Fibroblast of lung (primary cell): ENCODE measurements at regions not wholly inside any gene's neighbourhood (a gene's known extent, or its start where the extent isn't known, plus 50 kb on each side); places are given as distances from the start of the nearest gene placed in this dataset.
A peak's percentile ranks its signal among the peaks of the same experiment; 100 is the strongest.

Experiments
- DNase-seq, 2 donors: peaks; one replicate each; pipeline versions ENCODE4 v3.0.0 to v3.0.0-alpha.2; 2010; ENCODE audit warnings: low read depth in 2 of 2
- H2AFZ ChIP-seq: 2 replicates; pipeline ENCODE4 v1.5.1; 2012; ENCODE audit warnings: low read length, control low read depth, inconsistent platforms
- H3K27ac ChIP-seq: 2 replicates; pipeline ENCODE4 v1.5.1; 2011; ENCODE audit warnings: low read length, control low read depth; ENCODE audit not compliant: insufficient read depth
- H3K27me3 ChIP-seq: 2 replicates; pipeline ENCODE4 v1.5.1; 2011; ENCODE audit warnings: mild to moderate bottlenecking, low read length; ENCODE audit not compliant: control insufficient read depth, insufficient read depth
- H3K36me3 ChIP-seq: 2 replicates; pipeline ENCODE4 v1.5.1; 2011; ENCODE audit warnings: low read length; ENCODE audit not compliant: control insufficient read depth, insufficient read depth
- H3K4me1 ChIP-seq: 2 replicates; pipeline ENCODE4 v1.5.1; 2011; ENCODE audit warnings: low read length; ENCODE audit not compliant: control insufficient read depth, insufficient read depth; ENCODE audit errors: extremely low read depth
- H3K4me2 ChIP-seq: 2 replicates; pipeline ENCODE4 v1.5.1; 2011; ENCODE audit warnings: low read length, control low read depth; ENCODE audit not compliant: insufficient read depth; ENCODE audit errors: extremely low read depth
- H3K4me3 ChIP-seq, 4 experiments: fragments of 200-600 bp in 1 of 4; sonication (generic) in 1 of 4; replicated peaks in 1 of 4; 2 replicates each; pipeline ENCODE4 v1.5.1; 2011 to 2016; ENCODE audit warnings: low read length in 4 of 4, low read depth in 3 of 4, mild to moderate bottlenecking in 3 of 4, control low read depth in 2 of 4, inconsistent platforms in 1 of 4, mixed read lengths in 1 of 4; ENCODE audit not compliant: insufficient read depth in 1 of 4; ENCODE audit errors: control extremely low read depth in 1 of 4
- H3K79me2 ChIP-seq: 2 replicates; pipeline ENCODE4 v1.5.1; 2012; ENCODE audit warnings: mild to moderate bottlenecking, low read length, inconsistent platforms; ENCODE audit not compliant: control insufficient read depth, insufficient read depth
- H3K9ac ChIP-seq: 2 replicates; pipeline ENCODE4 v1.5.1; 2011; ENCODE audit warnings: mild to moderate bottlenecking, low read length, control low read depth; ENCODE audit not compliant: insufficient read depth
- H3K9me3 ChIP-seq: 2 replicates; pipeline ENCODE4 v1.5.1; 2012; ENCODE audit warnings: low read depth, low read length; ENCODE audit not compliant: control insufficient read depth, insufficient read depth
- H4K20me1 ChIP-seq: 2 replicates; pipeline ENCODE4 v1.5.1; 2011; ENCODE audit warnings: low read length; ENCODE audit not compliant: control insufficient read depth, insufficient read depth; ENCODE audit errors: extremely low read depth
- CTCF ChIP-seq, 2 donors: IDR thresholded peaks in 1 of 2; conservative IDR thresholded peaks in 1 of 2; 1 replicate in 1 of 2; 2 replicates in 1 of 2; pipeline ENCODE4 v1.5.1; 2011 to 2012; ENCODE audit warnings: low read length in 2 of 2, control low read depth in 1 of 2, inconsistent platforms in 1 of 2, low read depth in 1 of 2, mild to moderate bottlenecking in 1 of 2
- EZH2 ChIP-seq: IDR thresholded peaks from 2 replicates; pipeline ENCODE4 v1.5.1; 2012; ENCODE audit warnings: low read length, control low read depth, mild to moderate bottlenecking; ENCODE audit errors: missing control alignments

DNA sequence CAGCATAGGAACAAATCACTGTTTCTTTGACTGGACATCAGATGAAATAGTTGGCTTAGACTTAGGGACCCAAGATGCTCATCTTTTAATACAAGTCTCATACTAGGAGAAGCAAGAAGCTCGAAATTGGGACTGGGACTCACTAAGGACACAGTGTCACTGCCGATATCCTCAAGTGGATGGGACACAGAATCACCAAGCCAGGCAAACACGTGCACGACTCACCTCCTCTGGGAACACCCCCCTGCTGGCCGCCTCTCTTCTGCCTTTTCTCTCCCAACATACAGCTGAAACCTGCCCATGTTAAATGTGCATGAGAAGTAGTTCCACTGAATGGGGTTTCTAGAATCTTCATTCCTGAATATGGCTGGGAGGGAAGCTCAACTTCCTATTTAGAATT lies 106.6 kb upstream of the FAM204A start:
- Histone ChIP-seq H3K4me3 (no peak overlapping the region), H3K27ac (no peak overlapping the region)
- TF ChIP-seq EZH2 = no peak
- TF ChIP-seq CTCF (conservative IDR thresholded peaks at IDR 0.05 in 1 of 2, IDR thresholded peaks at IDR 0.05 in 1 of 2; ENCODE audit: low read depth in 1 of 2, low read length in 2 of 2) = no peak

GRCh38 chr10:118447478-118448270 lies 105.5 kb upstream of the FAM204A start:
- no peaks in the 10 kb centered on the region for H3K79me2 ChIP-seq
- no peak overlapping the region for H3K4me3 ChIP-seq
- H3K27me3 ChIP-seq = no peaks in the 10 kb centered on the region
- H3K4me2 ChIP-seq = no peak overlapping the region
- H2AFZ ChIP-seq = no peak overlapping the region
- H3K9me3 ChIP-seq = no peaks in the 10 kb centered on the region
- H3K36me3 ChIP-seq = no peaks in the 10 kb centered on the region
- TF ChIP-seq EZH2 (no peak), CTCF (conservative IDR thresholded peaks at IDR 0.05 in 1 of 2, IDR thresholded peaks at IDR 0.05 in 1 of 2; ENCODE audit: low read depth in 1 of 2, low read length in 2 of 2) (no peak)
- H3K9ac ChIP-seq = no peak overlapping the region
- H4K20me1 ChIP-seq = no peaks in the 10 kb centered on the region
- DNase-seq = peak; percentile 4 to 20
- no peak overlapping the region for H3K27ac ChIP-seq
- H3K4me1 ChIP-seq = no peaks in the 10 kb centered on the region

More for the DNA sequence above, 106.6 kb upstream of the FAM204A start:
- H3K79me2 ChIP-seq = no peaks in the 10 kb centered on the region
- H3K36me3 ChIP-seq = no peaks in the 10 kb centered on the region
- no peaks in the 10 kb centered on the region for H4K20me1 ChIP-seq
- DNase-seq = no peak
- no peaks in the 10 kb centered on the region for H3K27me3 ChIP-seq
- H3K4me1 ChIP-seq = no peaks in the 10 kb centered on the region
- no peak overlapping the region for H3K4me2 ChIP-seq
- no peak overlapping the region for H3K9ac ChIP-seq
- no peaks in the 10 kb centered on the region for H3K9me3 ChIP-seq
- H2AFZ ChIP-seq = no peak overlapping the region

GRCh38 chr10:118445535-118445934 lies 103.4 kb upstream of the FAM204A start:
- no peak for DNase-seq
- Histone ChIP-seq H3K9me3 (no peaks in the 10 kb centered on the region), H3K36me3 (no peaks in the 10 kb centered on the region), H3K9ac (no peak overlapping the region), H3K4me3 (no peak overlapping the region), H3K4me1 (no peaks in the 10 kb centered on the region), H3K27ac (no peak overlapping the region), H3K27me3 (no peaks in the 10 kb centered on the region), H3K4me2 (no peak overlapping the region), H4K20me1 (no peaks in the 10 kb centered on the region), H3K79me2 (no peaks in the 10 kb centered on the region), H2AFZ (no peak overlapping the region)
- TF ChIP-seq CTCF (conservative IDR thresholded peaks at IDR 0.05 in 1 of 2, IDR thresholded peaks at IDR 0.05 in 1 of 2; ENCODE audit: low read depth in 1 of 2, low read length in 2 of 2) (no peak), EZH2 (no peak)
